ENCODE measurements at regions not wholly inside any gene's neighbourhood (a gene's known extent, or its start where the extent isn't known, plus 50 kb on each side); places are given as distances from the start of the nearest gene placed in this dataset.

DNA sequence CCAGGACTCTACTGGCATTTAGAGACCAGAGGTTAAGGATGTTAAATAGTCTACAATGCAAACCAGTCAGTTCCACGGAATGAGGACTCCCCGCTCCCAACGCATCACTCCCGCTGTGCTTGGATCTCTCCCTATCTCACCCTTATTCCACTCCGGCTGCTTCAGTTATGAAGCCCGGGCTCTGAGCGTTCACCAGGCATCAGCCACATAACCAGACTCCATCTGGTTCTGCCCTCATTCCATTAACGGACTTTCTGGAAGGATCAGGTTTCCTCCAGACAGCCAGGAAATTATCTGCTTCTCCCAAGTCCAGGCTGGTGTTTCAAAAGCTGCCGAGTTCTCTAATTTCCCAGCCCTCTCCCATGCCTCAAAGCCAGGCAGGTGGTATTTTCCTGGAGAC is 499.3 kb downstream of the GLRX3 start:
- Histone ChIP-seq H3K4me3 (no peak overlapping the region), H3K27me3 (ENCODE audit: control insufficient read depth in 3 of 3, insufficient read depth in 3 of 3, low read length in 2 of 3) (peaks cover 0 to 7% (median 0%) of the 10 kb centered on the region in 3 donors), H3K9ac (ENCODE audit: insufficient read depth in 1 of 2, low read length in 2 of 2) (no peak overlapping the region), H3K4me1 (ENCODE audit: control insufficient read depth in 5 of 5, insufficient read depth in 5 of 5, low read length in 5 of 5) (peaks cover 0 to 4% (median 0%) of the 10 kb centered on the region in 5 donors), H3K36me3 (ENCODE audit: control insufficient read depth in 4 of 4, insufficient read depth in 4 of 4, low read length in 4 of 4) (no peaks in the 10 kb centered on the region), H3K27ac (ENCODE audit: low read depth in 1 of 2, low read length in 1 of 2) (no peak overlapping the region), H3K9me3 (ENCODE audit: control insufficient read depth in 4 of 4, insufficient read depth in 3 of 4, low read length in 3 of 4) (no peaks in the 10 kb centered on the region)
- TF ChIP-seq CTCF (IDR thresholded peaks at IDR 0.05; ENCODE audit: control extremely low read depth, extremely low read depth), result no peak
- DNase-seq, result no peak
- no peak for ATAC-seq (ENCODE audit: insufficient read depth, low FRiP score)
- WGBS, 2 donors, result 66 to 73% methylated on average over 9 of the region's 9 CpGs

DNA sequence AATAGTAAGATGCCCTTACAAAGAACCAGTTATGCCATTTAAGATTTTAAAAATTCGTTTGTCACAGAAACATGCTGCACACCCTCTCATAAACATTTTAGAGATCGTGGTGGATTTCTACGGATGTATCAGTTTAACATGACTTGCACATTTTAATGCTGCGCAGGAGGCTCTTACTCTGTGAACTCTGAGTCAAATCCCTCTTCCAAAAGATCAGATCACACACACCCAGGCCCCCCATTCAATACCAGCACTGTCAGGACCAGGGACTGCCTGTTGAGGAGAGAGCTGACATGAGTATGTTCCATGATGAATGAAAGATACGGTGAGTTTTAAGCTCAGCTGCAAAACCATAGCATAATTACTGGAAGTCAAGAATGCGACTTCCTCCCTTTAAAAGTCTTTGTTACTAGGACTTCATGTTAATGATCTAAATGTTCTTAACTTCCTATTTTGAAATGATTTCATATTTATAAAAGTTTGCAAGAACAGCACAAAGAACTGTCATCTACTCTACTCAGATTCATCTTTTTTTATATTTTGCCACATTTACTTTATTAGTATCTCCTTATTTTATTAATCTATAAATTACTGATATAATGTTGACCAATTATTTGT is 500.2 kb downstream of the GLRX3 start:
- 25 to 40% methylated on average over 6 of the region's 6 CpGs for WGBS, 2 donors
- no peak for ATAC-seq (ENCODE audit: insufficient read depth, low FRiP score)
- Histone ChIP-seq H3K9ac (ENCODE audit: insufficient read depth in 1 of 2, low read length in 2 of 2) (no peak overlapping the region), H3K4me3 (no peak overlapping the region), H3K9me3 (ENCODE audit: control insufficient read depth in 4 of 4, insufficient read depth in 3 of 4, low read length in 3 of 4) (no peaks in the 10 kb centered on the region), H3K36me3 (ENCODE audit: control insufficient read depth in 4 of 4, insufficient read depth in 4 of 4, low read length in 4 of 4) (no peaks in the 10 kb centered on the region), H3K27ac (ENCODE audit: low read depth in 1 of 2, low read length in 1 of 2) (no peak overlapping the region), H3K27me3 (ENCODE audit: control insufficient read depth in 3 of 3, insufficient read depth in 3 of 3, low read length in 2 of 3) (peaks cover 0 to 7% (median 0%) of the 10 kb centered on the region in 3 donors), H3K4me1 (ENCODE audit: control insufficient read depth in 5 of 5, insufficient read depth in 5 of 5, low read length in 5 of 5) (peaks cover 0 to 4% (median 0%) of the 10 kb centered on the region in 5 donors)
- no peak for DNase-seq
- TF ChIP-seq CTCF (IDR thresholded peaks at IDR 0.05; ENCODE audit: control extremely low read depth, extremely low read depth), result no peak

GRCh38 chr10:130637089-130637676 is 501.0 kb downstream of the GLRX3 start:
- DNase-seq (no peak), ATAC-seq (ENCODE audit: insufficient read depth, low FRiP score) (no peak)
- no peak for TF ChIP-seq CTCF (IDR thresholded peaks at IDR 0.05; ENCODE audit: control extremely low read depth, extremely low read depth)
- WGBS, 2 donors, result 39 to 50% methylated on average over 4 of the region's 4 CpGs
- H3K27me3 ChIP-seq (ENCODE audit: control insufficient read depth in 3 of 3, insufficient read depth in 3 of 3, low read length in 2 of 3), result peaks cover 0 to 7% (median 0%) of the 10 kb centered on the region in 3 donors
- no peak overlapping the region for H3K27ac ChIP-seq (ENCODE audit: low read depth in 1 of 2, low read length in 1 of 2)
- no peak overlapping the region for H3K9ac ChIP-seq (ENCODE audit: insufficient read depth in 1 of 2, low read length in 2 of 2)
- no peaks in the 10 kb centered on the region for H3K36me3 ChIP-seq (ENCODE audit: control insufficient read depth in 4 of 4, insufficient read depth in 4 of 4, low read length in 4 of 4)
- no peak overlapping the region for H3K4me3 ChIP-seq
- no peaks in the 10 kb centered on the region for H3K9me3 ChIP-seq (ENCODE audit: control insufficient read depth in 4 of 4, insufficient read depth in 3 of 4, low read length in 3 of 4)
- H3K4me1 ChIP-seq (ENCODE audit: control insufficient read depth in 5 of 5, insufficient read depth in 5 of 5, low read length in 5 of 5), result peaks cover 0 to 3% (median 0%) of the 10 kb centered on the region in 5 donors
